GM13976 (cell line): ENCODE measurements at regions not wholly inside any gene's neighbourhood (a gene's known extent, or its start where the extent isn't known, plus 50 kb on each side); places are given as distances from the start of the nearest gene placed in this dataset.

Source experiments
- DNase-seq: peaks from one replicate; pipeline ENCODE4 v3.0.0; 2012; ENCODE audit warnings: low spot score
- CTCF ChIP-seq: IDR thresholded peaks from 2 replicates; pipeline ENCODE4 v1.5.1; 2012; ENCODE audit warnings: borderline replicate concordance, mild to moderate bottlenecking; ENCODE audit not compliant: insufficient read depth; ENCODE audit errors: extremely low read depth, missing control alignments, control extremely low read depth
- in situ Hi-C: fragments of 300-500 bp; cut with MboI; formaldehyde crosslinking; loops from one replicate; pipeline ENCODE4 v1.12.0; 2022; ENCODE audit warnings: low sequenced_read_pairs, mixed read lengths, inconsistent platforms; ENCODE audit not compliant: unreplicated experiment

GRCh38 chr13:99639126-99639525 is 137.9 kb downstream of the TM9SF2 start:
- DNase-seq = no peak
- in situ Hi-C loops = loop anchor here (25.0 kb wide), 1 partner anchor 598 kb away; no protein-coding TSS in a partner anchor
- TF ChIP-seq CTCF = no peak

GRCh38 chr13:99636728-99637353 is 135.6 kb downstream of the TM9SF2 start:
- no peak for DNase-seq
- no peak for TF ChIP-seq CTCF
- in situ Hi-C loops = loop anchor here (25.0 kb wide), 1 partner anchor 600 kb away; no protein-coding TSS in a partner anchor

GRCh38 chr13:99636306-99636705 is 135.0 kb downstream of the TM9SF2 start:
- no peak for TF ChIP-seq CTCF
- DNase-seq = no peak
- in situ Hi-C loops = loop anchor here (25.0 kb wide), 1 partner anchor 601 kb away; no protein-coding TSS in a partner anchor

- no peak for TF ChIP-seq CTCF
- in situ Hi-C loops = loop anchor here (25.0 kb wide), 1 partner anchor 603 kb away; no protein-coding TSS in a partner anchor
- no peak for DNase-seq
Observed at GRCh38 chr13:99634672-99635071, 133.4 kb downstream of the TM9SF2 start.

- TF ChIP-seq CTCF = no peak
- no peak for DNase-seq
- in situ Hi-C loops = loop anchor here (25.0 kb wide), 1 partner anchor 607 kb away; no protein-coding TSS in a partner anchor
Observed at GRCh38 chr13:99630269-99630898, 129.1 kb downstream of the TM9SF2 start.

- in situ Hi-C loops = loop anchor here (25.0 kb wide), 1 partner anchor 608 kb away; no protein-coding TSS in a partner anchor
- no peak for TF ChIP-seq CTCF
- no peak for DNase-seq
Observed at GRCh38 chr13:99629641-99630040, 128.4 kb downstream of the TM9SF2 start.
